G401 (cell line): ENCODE measurements at regions not wholly inside any gene's neighbourhood (a gene's known extent, or its start where the extent isn't known, plus 50 kb on each side); places are given as distances from the start of the nearest gene placed in this dataset.
"Not testable (repeated sequence)": the region's sequence is repeated elsewhere in the genome, so short reads cannot be mapped to it uniquely, and the experiment has no call there.

Experiments used
- DNase-seq: peaks from one replicate; pipeline ENCODE4 v3.0.0-alpha.2; 2015; ENCODE audit warnings: low spot score
- in situ Hi-C: cut with HindIII; loops from 2 replicates; pipeline ENCODE4 v1.10.0; 2016; ENCODE audit warnings: low sequenced_read_pairs, mixed read lengths

DNA sequence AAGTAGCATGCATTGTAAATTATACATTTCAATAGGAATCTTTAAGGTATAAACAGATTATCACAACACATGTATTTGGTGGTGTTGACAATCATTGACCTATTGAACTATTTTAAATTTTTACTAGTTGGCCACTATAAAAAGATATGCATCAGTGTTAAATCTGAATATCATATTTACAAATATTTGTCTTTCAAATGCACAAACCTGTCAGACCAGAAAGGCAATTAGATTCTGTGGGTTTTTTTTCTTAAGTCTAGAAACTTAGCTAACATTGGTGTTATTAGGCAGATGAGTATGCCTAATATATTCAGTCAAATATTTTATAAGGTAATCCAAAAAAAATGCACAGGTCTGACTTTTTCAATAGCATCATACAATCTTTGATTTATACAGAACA, 241.4 kb upstream of the DGKB start:
- in situ Hi-C loops: no loop called here

DNA sequence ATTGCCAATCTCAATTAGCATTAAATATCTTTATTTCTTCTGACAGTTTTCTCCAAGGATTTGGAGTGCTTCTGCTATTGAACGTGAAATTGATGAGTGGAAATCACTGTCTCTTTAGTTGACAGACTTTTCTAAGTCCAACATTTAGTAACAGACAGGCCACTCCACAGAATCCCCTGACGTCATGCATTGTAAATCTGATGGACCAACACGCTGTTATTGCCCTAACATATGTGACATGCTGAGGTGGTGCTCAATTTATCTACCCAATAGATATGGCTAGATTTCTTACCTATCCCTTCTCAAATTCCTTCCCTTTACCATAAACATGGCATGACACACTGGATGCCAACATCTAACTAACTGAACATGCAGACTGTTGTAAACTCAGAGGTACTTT, 240.6 kb upstream of the DGKB start:
- in situ Hi-C loops: no loop called here

More for the DNA sequence above, 241.4 kb upstream of the DGKB start:
- DNase-seq: no peak

DNA sequence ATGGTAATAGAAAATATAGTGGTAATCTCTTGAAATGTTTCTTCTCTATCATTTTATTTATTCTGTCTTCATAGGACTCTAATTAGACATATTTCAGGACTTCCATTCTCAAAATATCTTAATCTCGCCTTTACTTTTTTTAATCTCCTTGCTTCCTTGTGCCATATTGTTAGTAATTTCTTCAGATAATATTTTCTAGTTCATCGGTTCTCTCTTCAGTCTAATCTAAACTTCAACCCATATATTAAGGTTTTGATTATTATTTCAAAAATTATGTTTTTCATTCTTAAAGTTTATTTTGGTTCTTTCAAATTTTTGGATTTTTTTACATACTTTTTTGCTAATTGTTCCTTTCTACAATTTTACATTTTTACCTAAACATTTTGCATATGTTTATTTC, 237.9 kb upstream of the DGKB start:
- no peak for DNase-seq
- in situ Hi-C loops: no loop called here

More for the DNA sequence above, 240.6 kb upstream of the DGKB start:
- DNase-seq: no peak

DNA sequence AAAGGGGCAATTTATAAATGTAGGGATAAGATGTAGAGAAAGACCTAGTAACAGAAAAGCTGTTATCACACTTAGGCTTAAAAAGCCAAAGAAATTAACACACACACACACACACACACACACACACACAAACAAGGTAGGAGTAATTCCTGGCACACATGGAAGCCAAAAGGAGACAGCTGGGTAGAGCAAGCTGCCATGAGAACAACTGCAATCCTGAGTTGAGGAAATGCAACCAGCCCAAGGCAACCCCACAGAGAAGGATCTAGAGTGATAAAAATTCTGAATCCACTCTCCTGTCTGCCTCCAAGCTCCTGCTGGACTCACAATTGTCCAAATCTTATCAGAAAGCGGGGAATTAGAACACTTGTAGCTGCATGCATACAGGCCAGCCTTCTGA, 229.1 kb upstream of the DGKB start:
- no peak for DNase-seq
- in situ Hi-C loops: no loop called here

DNA sequence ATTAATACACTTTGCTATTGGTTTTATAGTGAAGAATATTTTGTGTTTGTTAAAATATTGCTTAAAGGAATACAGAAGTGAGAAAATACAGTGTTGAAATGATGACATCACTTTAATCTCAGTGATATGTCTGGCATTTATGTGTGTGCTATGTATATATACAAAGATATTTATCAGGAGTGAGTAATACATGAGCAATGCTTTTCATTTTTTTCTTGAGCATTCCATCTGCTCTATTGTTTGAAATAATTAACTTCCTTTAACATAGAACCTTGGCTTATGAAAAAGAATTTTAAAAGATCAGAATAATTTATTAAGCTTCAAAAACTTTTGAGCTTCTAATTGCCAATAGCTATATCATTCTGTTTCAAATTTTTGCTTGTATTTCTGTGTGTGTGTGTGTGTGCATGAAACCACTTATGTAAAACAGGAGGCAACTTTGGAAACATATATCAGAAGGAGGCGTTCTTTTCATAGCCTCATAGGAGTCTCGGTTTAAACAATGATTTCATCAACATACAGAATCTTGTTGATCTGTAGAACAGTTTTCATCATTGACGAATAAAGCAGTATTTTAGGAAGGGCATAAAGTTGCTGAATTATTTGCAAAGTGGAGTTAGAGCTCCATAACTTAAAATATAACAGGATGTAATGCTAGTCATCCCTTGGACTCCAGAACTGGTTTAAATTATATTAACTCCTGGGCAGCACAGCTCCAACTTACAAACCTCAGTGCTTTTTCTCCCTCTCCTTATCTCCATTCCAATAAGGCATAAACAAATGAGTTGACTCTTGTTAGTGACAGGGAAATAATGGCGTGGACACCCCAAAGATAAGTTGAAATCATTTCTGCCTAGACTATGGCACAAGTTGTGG, 228.4 kb upstream of the DGKB start:
- in situ Hi-C loops: no loop called here
- DNase-seq: no peak

DNA sequence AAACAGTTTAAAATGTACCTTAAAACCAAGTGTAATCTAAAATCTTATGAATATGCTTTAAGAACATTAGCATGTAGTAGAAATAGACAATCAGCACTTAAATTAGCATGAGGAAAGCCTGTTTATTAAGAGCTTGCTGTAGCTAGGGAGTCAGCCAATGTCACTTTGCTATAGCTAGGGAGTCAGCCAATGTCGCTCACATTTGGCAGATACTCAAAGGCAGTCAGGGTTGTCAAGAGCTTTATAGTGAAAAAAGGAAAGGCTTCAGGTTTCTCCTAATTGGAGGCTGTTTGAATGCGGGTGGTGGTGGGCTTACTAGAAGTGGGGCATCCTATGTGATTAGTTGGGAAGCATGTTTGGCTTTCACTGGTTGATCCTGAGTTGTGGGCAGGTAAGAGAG, 226.2 kb upstream of the DGKB start:
- DNase-seq: no peak
- in situ Hi-C loops: no loop called here

DNA sequence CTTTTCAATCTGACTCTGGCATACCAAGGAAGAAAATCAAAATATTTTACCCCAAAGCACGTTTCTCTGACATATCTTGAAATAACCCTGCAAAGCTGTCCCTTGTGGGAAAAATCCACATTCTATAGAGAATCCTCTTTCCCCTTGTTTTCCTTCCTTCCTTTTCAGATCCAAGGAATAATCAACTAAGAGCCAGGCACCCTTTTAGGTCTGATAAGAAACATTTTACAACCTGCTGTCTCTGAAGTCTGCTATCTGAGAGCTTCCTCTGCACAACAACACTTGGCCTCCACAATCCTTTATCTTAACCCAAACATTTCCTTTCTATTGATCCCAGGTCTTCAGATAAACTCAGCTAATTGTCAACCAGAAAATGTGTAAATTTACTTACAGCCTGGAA, 224.1 kb upstream of the DGKB start:
- DNase-seq, in situ Hi-C loops: not testable (repeated sequence)

DNA sequence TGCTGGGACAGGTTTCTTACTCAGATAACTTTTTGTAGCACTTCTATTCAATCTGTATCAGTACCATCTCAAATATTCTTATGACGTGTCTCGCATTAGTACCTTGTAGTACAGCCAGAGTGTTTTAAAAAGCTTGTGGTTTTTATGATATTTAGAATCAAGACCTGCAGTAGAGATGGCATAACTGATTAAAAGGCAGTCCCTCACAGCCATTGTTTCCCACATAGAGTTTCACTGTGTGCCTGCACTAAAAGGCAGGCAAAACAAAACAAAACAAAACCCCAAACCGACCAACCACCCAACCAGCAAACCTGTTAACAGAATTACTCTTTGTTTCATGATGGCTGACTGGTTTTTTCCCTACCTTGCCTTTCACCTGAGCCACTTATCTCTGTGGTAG, 221.3 kb upstream of the DGKB start:
- in situ Hi-C loops: no loop called here
- DNase-seq: no peak

DNA sequence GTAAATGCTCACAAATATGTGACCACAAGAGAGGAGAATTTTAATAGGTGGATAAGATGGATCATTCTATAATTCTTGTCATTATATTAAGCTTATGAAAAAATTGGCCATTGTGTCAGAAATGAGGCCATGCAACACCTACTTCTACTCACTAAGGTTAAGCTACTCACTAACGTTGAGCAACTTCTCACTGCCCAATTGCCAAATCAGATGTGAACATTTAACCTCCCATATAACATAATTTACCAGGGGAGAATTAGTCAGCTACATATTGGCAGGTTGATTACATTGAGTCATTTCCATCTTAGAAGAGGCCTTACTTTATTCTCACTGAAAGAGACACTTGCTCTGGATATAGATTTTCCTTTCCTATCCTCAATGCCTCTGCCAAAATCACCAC, 211.2 kb upstream of the DGKB start:
- in situ Hi-C loops: no loop called here
- DNase-seq: no peak

DNA sequence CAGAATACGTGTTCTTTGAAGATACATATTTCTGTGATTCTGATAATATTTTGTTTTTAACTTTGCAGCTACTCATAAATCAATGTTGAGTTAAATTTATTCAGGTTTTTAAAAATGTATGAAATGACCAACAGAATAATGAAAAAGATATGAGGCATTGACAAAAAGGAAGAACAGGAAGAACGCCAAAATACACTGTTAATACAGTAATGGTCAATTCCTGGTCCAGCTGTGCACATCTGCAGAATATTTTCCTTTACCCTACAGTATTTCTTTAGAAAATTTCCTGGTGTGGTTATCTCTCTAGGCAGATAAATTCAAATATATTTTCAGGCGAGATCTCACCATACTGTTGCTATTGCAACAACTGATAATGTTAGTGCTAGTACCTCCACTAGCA, 203.2 kb upstream of the DGKB start:
- DNase-seq: no peak
- in situ Hi-C loops: no loop called here

DNA sequence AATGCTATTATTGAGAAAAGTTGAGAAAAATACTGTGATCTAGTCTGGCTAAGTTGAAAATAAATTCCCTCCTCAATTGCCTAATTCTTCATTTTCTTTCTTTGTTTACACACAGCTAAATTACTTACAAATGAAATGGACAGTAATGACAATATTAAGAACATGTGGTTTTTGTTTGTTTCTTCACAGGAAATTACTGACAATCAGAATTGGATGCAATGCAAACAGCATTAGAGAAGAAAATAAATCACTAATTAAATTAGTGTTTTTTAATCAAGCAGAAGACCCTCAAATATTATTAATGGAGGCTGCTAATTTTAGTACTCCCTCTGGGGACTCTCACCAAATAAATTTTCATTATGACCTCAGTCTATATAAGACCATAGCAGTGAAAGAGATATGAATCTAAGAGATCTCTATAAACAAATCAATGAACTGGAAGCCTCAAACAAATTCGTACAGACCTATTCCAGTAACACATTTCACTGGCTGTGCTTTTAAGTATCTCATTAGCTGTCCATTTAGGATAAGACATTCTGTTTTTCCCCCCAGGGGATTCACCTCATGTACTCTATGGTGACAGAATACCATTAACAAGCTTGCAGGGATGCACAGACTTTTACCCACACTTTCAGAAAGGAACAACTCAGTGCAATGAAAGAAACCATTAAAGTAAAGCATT, 202.0 kb upstream of the DGKB start:
- no peak for DNase-seq
- in situ Hi-C loops: no loop called here

DNA sequence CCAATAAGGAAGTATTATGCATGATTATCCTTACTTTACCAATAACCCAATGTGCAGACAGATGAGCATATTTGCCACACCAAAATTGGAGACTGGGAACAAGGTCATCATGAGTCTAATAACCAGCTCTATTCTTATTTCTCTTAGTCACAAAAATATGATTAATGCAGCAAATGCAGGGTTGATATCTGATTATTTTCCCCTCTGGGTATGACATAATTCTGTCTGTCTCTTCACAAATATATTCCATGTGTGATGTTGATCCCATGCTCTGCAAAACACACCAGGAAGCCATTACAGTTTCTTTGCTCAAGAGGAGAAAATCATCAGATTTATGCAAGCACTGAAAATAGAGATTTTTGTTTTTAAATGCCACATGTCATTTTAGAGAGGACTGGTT, 196.5 kb upstream of the DGKB start:
- in situ Hi-C loops: no loop called here
- DNase-seq: no peak

DNA sequence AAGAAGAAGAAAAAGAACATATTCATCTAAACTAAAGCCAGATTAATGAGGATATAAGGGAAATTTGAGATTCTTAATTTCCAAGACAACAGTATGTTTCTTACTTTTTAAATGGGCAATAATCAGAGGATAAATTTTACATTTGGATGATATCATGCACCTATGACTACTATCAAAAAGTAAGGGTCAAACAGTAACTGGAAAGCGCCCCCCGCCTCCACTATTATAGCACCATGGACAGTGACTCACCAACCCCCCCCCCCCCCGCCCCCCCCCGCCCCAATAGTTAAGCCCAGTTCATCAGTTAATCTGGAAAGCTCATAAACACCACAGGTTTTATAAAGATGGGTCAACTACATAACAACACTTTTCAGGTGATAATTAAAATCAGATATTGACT, 194.3 kb upstream of the DGKB start:
- in situ Hi-C loops: no loop called here
- DNase-seq: no peak

DNA sequence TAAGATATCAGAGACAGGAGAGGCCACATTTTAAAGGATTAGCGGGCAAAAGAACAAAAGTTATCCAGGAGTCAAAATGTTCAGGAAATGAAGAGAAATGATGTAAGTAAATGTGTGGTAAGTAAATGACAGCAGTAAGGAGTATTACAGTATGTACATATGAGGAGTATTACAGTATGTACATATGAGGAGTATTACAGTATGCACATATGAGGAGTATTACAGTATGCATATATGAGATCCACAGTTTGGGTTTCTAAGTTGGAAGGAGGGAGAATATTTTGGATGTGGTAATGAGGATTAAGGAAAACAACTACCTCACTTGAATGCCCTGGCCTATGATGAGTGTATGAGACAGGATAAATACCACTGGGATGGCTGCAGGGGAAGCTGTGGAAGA, 192.4 kb upstream of the DGKB start:
- in situ Hi-C loops: no loop called here
- DNase-seq: no peak

DNA sequence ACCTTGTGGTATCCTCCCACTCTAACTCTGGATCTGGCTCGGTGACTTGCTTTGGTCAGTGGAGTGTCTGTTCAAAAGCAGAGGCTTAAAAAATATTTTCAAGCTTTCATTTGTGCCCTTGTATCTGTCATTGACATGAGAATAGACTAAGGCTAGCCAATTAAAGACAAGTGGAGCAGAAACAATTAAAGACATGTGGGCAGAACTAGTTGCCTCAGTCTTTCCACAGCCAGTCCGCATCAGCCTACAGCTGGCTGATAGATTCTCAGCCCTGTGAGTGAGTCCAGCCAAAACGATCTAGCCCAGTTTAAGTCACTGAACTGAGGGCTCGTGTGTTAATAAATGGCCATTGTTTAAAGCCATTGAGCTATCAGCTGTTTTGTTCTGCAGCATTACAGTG, 185.2 kb upstream of the DGKB start:
- no peak for DNase-seq
- in situ Hi-C loops: no loop called here

DNA sequence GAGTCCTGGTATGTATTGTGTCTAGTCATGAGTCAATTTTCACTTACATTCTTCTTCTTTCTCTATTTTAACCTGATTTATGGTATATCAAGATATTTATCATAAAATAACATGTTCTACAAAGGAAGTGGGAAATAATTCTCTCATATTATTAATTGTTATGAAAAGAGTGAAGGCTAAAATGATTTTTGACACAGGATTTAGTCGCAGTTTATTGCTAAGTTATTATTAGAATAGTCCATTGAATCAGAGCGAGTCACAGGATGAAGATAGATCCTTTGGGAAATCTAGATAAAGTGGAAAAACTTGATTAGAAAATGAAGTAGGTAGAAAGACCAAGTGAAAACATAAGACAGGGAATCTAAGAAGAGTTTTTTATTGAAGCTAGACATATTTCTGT, 184.3 kb upstream of the DGKB start:
- no peak for DNase-seq
- in situ Hi-C loops: no loop called here

DNA sequence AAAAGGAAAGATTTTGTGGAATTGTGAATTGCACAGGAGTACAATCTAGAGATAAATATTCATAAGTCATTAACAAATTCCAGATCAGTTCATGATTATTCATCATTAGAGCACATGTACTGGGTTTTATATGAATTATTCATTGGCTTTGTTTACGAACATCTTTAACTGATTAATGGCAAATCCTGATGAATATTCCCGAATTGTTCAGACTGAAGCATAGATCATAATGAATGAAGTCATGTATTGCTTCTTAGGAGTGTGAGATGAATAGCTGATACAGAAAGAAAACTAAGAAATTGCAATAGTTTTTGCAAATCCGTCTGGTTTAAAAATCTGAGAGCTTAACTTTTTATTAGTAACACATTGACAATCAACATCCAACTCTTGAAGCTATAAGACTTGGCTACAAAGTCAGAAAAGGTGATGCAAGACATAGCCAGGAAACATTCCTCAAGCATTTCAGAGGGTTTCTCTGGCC, 183.6 kb upstream of the DGKB start:
- in situ Hi-C loops: no loop called here
- no peak for DNase-seq

DNA sequence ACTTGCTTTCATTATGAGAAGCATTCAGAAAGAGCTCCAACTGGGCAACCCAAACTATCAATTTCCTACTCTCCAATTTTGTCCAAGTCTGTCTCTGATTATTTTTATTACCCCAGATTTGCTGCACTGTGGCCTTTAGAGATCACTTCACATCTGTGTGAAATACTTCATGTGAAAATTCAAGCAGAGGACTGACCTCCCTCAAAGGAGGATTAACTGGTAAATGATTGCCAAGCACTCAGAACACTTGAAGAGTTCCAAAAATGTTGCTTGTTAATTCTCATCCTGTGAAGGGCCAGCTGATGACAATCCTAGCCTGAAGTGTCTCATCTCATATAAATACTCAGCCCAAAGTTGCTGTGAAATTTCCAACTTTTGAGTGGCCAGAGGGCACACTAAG, 182.8 kb upstream of the DGKB start:
- in situ Hi-C loops: no loop called here
- no peak for DNase-seq

DNA sequence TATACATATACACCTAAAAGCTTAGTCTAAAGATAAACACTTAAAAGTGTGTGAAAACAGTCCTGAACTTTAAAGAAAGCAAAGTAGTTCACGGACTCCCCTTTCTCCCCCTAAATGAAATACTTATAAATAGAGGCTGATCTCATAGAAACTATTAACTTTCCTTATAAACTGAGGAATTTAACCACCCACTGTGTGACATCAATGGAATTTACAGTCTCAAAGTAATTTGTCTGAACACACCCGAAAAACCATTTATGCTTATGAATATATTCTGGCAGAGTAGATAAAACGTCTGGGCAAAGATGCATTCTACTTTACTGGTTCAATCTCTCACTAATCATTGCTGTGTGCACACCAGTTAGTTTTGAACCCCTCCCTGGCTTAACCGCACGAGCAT, 181.8 kb upstream of the DGKB start:
- in situ Hi-C loops: no loop called here
- DNase-seq: no peak

DNA sequence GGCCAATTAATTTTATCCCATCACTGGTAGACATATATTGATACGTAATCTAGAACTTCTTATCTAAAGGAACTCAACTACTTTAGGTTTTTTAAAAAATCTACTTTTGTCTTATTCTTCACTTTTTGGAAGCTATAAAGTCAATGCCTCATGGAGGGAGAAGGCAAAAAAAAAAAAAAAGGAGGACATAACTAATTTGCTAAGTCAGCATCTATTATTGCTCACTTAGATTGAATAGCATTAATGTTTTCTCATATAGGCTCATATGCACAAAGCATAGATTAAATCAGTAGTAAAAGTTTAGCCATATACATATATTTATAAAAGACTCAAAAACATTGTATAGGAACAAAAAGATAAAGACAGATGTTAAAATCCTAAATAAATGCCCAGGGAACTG, 179.3 kb upstream of the DGKB start:
- in situ Hi-C loops: no loop called here
- DNase-seq: no peak

DNA sequence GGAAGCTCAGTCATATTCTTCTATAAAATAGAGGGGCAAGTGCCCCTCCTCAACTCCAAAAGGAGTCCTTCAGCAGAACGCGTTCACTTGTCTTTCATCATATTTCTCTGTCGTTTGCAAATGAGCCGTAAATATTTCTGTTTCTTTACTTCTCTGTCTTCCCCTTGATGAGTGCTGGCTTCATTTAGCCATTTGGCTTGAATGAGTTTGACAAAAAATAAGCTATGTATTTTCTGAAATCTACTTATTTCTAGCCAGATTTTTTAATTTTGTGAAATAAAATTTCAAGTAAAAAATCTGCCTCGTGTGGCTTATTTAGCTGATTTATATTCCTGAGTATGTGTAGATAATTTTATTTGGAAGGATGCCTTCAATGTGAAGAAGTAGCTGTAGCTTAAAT, 170.8 kb upstream of the DGKB start:
- in situ Hi-C loops: no loop called here
- DNase-seq: no peak
